Head of caudate nucleus (tissue), 42 donors: ENCODE measurements at regions not wholly inside any gene's neighbourhood (a gene's known extent, or its start where the extent isn't known, plus 50 kb on each side); places are given as distances from the start of the nearest gene placed in this dataset.

ENCODE experiments used
- DNase-seq, 42 donors: peaks; one replicate each; pipeline versions ENCODE4 v3.0.0 to v3.0.0-alpha.2; 2020 to 2021; ENCODE audit warnings: mixed read lengths in 7 of 42
- intact Hi-C: fragments of 100-400 bp; cut with DNase I; formaldehyde crosslinking; loops from one replicate; pipeline ENCODE4 v1.15.0; 2022

DNA sequence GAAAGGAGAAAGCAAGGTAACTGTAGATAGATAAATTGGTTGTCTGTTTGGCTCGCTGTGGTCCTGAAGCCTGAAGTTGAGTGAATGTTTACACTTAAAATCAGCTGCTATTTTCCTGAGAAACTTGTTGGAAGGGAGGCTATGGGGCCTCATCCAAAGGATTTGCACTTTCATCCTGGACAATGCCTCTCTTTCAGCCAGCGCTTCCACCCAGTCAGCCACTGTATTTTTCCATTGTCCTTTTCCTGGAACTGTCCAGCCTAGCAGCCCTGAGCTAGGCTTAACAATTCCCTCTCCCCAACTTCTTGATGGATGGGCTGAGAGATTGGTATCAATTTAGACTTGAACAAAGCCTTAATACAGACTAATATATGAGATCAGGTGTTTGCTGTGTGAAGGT is 429.2 kb downstream of the DMAC1 start:
- intact Hi-C loops = no loop called here
- peak in 21 of 42 donors; percentile 5 to 69 (median 50) for DNase-seq

DNA sequence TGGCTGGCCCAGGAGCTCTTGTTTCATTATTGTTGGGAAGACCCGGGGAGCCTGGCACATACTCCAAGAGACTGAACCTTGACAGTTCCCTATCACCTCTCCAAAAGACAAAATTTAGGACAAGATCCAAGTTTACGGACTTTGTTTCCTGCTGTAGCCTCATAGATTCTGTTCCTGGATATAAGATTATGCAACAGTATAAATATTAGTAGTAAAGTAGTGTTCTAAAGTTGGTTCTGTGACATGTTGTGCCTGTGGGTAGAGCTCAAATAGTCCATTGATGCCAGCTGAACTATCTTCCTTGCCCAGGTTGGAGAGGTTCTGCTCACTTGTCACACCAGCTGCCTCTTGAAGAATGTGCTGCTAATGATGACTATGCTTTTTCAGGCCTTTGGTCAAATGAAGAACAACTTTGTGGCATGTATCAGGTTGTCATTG is 430.2 kb downstream of the DMAC1 start:
- intact Hi-C loops = no loop called here
- DNase-seq = no peak

DNA sequence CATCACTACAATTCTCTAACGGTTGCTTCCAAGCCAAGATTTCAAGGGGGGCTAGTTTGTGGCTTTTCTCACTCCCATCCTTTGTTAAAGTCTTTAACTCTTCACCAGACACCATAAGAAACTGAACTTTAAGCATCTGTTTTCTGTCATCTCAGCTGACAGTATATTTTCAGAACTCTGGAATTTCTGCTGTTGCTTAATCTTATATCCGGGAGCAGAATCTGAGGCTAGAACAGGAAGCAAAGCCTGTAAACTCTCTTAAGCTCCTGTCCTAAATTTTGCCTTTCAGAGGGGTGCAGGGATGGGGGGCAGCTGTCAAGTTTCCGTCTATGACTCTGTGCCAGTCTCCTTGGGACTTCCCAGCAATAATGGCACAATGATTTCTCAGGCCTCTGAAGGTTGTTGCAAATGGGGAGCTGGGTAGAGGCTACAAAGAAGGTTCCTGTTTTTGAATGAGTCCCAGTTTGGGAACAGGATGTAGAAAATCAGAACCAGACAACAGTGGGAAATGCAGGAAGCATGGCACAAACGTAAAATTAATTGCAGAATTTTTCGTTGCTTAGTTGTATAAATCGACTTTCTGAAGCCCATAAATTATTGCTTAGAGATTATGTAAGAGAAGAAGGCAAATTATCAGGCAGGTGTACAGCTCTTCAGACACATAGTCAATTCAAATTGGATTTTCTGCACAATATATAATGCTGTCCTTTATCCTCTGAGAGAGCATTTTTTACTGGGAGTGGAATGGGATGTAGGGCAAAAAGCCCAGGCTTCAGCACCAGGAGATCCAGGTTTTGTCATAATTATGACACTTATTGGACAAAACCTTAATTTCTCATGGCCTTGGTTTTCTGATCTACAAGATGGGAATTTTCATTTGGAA is 430.9 kb downstream of the DMAC1 start:
- DNase-seq = peak in 1 of 42 donors; percentile 11
- intact Hi-C loops = no loop called here

DNA sequence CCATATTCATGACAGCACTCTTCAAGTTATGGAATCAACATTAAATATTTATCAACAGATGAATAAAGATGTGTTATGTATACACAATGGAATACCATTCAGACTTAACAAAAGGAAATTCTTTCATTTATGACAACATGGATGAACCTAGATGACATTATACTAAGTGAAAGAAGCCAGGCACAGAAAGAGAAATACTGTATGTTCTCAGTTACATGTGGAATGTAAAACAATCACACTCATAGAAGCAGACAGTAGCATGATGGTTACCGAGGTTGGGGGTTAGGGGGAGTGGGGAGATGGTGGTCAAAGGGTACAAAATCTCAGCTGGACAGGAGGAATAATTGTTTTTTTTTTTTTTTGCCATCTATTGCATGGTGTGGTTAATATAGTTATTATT is 431.9 kb downstream of the DMAC1 start:
- DNase-seq = no peak
- intact Hi-C loops = no loop called here

DNA sequence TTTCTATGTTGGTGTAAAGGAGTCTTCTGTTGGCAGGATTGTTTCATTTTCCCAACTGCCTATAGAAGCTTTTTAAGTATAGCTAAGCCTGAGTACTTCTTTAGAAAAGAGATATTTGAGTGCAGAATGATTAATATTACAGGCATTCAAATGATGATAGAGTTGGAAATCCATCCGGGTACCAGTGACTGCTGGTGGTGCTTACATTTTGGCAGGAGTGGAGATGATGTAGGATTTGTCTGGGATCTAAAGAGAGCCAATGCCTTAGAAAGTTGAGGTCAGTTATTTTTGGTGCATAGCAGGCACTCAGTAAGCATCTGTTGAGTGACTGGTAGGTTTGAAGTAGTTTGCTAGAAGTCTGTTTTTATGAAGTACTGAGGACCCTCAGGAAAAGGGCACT is 433.5 kb downstream of the DMAC1 start:
- no peak for DNase-seq
- intact Hi-C loops = no loop called here

DNA sequence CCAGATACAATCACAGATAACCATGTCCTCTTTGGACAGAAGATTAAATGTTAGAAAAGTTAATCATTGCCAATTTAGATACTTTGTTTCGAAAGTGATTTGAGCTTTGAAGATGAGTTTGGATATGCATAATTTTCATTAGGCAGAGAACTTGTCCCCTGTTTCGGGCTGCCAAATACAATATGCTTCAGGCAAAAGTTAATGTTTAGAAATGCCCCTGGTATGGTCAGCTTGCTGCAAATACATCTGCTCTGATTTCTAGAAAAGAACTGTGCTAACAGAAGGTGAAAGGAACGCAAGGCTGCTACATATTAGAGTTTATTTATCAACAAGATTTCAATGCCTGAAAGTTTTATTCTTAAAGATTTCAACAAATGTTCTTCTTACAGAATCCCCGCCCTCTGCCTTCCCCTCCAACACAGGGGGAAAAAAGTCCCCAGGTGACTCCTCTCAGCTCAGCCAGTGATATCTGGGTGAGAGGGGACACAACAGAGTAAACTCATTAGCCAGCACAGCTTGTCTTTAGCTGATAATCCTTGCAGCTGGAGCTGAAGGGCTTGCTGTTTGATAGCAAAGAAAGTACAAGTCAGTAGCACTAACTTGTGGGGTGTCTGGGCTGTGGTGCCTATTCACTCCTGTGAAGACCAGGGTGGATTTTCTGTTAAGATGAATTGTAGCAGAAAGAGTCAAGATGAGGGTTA is 435.7 kb downstream of the DMAC1 start:
- intact Hi-C loops = no loop called here
- DNase-seq = no peak

DNA sequence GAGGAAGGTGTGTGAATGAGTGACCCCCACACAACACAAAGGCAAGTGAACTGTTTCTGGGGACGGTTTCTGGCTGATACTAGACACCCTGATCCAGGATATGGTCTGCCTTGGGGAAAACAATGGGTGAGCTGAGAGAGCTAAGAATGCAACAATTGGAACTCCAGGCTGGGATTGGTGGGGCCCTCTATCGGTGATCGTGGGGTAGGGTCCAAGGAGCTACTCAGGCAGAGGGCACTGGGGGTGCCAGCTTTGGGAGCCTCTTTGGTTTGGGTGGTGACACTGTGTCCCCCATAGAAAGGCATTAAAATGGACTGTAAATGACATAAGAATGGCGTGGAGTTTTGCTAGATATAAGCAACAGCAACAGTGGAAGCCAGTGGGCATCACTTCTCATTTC is 439.1 kb downstream of the DMAC1 start:
- DNase-seq = no peak
- intact Hi-C loops = no loop called here

DNA sequence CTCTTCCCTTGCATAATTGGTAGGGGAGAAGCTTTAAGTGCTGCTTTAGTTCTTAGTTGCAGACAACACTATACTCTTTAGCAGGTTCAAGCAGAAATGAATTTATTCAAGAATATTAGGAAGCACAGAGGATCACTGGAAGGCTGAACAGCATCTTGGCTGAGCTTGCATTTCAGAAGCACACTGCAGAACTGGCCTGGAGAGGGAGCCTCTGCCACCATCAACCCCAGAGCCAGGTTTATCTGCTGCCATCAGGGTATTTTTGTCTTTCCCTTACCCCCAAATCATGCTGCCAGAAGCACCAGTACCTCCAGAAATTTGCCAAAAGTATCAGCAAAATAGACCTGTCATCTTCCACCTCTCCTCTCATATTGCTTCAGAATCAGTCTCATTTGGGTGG is 440.7 kb downstream of the DMAC1 start:
- intact Hi-C loops = no loop called here
- DNase-seq = peak in 9 of 42 donors; percentile 8 to 35 (median 23)

DNA sequence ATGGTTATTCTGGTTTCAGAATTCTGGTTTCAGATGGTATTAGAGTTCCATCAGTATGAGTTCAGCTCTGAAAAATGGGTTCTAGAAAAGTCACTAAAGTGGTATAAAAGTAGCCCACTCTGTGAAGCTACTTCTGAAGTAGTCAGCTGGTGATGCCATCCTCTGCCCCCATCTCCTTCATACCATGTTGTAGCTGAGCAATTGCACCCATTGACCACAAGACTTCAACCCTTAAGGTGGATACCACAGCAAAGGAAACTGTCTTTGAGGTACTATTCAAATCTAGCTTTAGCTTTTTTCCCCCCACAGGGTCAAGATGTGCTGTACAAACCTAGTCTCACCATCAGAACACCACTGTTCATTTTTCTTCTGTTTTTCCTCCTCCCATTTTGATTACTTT is 444.9 kb downstream of the DMAC1 start:
- no peak for DNase-seq
- intact Hi-C loops = no loop called here

DNA sequence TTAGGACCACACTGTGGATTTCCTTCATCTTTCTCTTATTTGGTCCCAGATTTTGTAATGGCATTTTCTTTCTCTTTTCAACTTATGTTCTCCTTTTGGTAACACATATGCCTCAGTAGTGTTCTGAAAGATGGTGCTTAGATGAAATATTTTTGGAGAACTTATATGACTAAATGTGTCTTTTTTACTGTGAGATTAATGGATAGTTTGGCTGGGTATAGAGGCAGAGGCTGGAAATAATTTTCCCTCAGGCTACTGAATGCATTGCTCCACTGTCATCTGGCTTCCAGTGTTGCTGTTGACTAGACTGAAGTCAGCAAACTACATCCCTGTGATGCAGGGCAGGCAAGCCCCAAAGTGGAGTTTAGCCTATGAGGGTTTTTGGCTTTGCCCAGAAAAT is 450.9 kb downstream of the DMAC1 start:
- DNase-seq = no peak

DNA sequence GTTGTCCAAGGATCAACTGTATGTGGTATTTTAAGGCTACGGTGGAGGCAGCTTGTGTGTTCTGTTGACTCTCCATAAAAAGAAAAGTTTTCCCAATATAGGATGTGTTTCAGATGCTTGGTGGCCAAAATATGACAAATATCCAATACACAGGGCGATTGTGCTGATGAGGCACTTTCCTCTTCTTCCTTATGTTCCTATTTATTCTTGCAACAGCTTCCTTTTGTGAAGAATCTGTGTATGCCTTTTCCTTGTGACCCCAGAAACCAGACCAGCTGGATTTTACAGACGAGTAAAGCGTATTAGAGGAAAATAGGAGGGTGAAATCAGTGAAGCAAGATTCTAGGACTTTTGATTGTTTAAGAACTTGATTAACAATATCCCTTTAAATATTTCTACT is 452.0 kb downstream of the DMAC1 start:
- intact Hi-C loops = no loop called here
- DNase-seq = no peak

More for the DNA sequence above, 450.9 kb downstream of the DMAC1 start:
- intact Hi-C loops = no loop called here

DNA sequence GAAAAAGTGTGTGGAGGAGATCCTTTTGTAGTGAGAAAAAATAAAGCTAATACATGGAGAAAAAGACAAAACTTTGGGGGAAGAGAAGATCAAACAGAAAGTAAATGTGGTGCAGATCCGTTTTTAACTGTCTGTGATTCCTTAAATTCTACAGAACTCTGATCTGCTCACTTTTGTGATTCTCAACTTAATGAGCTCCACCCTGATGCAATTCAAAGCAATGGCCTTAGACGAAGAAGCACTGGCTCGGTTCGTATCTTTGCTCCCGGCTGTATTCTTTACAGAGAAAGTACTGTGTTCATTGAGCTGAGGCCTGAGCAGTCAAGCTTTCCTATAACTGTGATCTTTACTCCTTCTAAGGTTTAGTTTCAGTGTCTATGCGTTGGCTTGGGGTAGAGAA is 453.4 kb downstream of the DMAC1 start:
- no peak for DNase-seq
- intact Hi-C loops = no loop called here

DNA sequence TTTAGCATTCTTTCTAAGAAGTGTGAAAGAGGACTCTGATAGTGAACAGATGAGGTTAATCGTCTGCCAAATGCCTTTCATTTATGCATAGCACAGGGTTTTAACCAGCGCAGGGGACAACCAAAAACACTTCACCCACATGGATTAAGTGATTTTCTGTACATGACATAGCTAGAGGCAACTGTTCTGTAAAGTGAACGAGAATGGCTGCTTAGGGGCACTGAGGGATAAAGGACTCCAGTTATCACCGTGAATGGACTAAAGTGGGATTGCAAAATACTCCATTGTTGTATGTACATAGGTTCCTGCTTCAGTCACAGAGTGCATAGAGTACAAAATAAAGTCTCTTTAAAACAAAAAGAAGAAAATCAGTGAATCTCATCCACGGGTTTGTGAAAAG is 456.8 kb downstream of the DMAC1 start:
- DNase-seq = no peak
- intact Hi-C loops = no loop called here

DNA sequence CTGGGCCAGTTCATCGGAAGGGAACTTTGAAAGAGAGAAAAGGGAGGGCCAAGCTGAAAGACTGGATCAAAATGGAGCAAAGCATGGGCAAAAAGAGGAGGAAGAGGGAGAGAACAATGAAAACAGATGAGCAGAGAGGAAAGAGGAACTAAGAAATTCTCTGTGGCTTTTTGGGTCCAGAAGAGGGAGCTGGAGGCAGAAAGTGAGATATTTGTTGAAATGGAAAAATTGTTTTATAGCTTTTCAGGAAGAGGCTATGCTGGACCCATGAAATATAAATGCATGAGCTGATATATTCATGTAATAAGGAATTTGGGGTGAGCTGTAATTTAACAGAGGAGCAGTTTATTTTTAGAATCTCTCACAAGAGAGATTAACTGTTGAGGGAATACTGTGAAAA is 457.3 kb downstream of the DMAC1 start:
- intact Hi-C loops = no loop called here

DNA sequence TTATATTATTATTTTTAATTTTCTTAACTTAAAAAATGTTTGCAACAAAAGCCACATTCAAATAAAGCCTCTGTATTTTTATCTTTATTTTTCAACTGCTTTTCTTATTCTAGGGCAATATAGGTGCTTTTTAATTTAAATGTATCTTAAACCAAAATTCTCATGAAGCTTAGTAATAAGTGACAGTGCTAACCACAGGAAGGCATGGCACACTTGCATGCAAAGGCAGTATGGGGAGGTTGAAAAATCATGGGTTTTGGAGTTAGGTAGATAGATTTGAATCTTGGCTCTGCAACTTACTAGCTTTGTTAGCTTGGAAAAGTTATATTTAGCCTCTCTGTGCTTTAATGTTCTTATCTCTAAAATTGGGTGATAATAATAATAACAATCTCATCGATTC is 458.0 kb downstream of the DMAC1 start:
- intact Hi-C loops = no loop called here
- no peak for DNase-seq

More for the DNA sequence above, 457.3 kb downstream of the DMAC1 start:
- DNase-seq = peak in 1 of 42 donors; percentile 7

DNA sequence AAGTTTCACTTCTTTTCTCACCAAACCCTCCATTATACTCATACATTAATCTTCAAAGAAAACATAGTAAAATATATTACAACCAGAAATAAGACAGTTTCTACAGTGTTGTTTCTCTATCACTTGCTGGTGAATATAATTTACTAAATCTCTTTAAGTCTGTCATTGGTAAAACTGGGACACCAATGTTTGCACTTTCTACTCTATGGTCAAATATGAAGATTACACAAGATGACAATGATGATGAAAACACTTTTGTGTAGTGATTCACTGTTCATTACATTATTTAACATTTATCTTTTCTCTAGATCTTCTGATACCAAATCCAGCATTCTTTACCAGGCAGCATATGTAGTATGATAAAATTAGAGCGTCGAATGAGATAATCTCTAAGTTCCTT is 459.1 kb downstream of the DMAC1 start:
- intact Hi-C loops = no loop called here
- DNase-seq = no peak

DNA sequence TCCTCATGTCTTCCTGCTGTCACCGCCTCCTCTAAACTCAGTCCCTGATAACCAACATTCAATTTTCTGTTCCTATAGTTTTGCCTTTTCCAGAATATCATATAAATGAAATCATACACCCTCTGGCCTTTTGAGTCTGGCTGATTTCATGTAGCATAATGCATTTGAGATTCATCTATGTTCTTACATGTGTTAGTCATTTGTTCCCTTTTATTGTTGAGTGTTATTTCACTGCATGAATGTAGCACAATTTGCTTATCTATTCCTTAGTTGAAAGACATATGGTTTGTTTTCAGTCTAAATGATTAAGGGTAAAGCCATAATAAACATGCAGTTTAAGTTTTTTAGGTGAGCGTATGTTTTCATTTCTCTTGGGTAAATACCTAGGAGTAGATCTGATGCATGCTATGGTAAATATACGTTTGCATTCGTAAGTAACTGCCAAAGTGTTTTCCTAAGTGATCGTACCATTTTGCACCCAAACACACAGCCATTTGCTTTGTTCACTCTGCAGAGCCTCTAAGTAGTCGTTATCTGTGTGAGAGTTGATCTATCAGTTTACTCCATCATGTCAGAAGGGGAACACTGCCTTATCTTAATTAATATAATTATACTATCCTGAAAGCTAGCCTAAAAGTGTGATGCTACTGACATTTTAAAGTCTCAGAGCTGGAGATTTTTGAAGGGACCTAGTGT is 460.8 kb downstream of the DMAC1 start:
- intact Hi-C loops = no loop called here

DNA sequence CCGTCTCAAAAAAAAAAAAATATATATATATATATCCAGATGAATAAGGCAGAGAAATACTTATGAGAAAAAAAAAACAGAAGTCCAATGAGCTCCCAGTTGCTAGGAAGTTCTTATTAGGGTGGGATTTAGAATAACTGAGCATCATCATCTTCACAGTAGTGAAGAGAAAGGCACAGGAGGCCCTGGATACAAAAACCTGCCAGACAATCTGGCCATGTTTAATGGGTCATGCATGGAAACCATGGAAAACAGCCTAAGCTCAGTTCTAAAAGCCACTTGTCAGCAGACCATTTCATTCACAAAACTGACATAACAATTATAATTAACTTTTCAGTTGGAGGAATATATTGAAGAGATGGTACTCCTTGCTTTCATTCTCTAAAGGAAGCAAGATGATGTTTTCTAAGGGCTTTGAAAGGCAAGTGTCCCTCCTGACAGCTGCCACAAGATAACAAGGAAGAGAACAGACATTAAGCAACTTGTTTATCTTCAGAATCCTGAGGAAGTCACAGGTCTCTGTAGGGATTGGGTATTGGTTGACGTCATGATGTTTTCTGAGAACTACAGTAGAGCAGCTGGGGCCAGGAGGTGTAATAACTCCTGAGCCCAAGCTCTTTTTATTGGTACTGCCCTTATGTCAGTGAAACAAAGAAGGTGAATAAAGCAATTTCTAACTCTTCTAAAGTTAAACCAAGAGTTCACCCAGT is 463.1 kb downstream of the DMAC1 start:
- intact Hi-C loops = no loop called here
- no peak for DNase-seq

More for the DNA sequence above, 460.8 kb downstream of the DMAC1 start:
- DNase-seq = no peak

DNA sequence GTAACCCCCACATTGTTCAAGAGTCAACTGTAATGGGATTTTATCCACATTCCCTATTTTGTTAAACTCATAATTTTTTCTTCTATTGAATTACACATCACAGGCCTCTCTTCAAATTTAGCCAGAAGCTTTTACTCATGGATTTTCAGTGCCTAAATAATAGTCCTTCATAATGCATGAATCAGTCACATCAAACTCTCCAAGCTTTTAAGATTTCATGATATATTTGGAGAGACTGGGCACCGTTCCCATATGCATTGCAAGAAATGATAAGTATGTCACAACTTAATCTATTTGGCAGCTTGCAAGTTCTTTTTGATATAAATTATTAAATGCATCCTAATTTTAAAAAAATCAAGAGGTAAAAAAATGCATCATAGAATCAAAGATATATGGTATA is 465.9 kb downstream of the DMAC1 start:
- no peak for DNase-seq
- intact Hi-C loops = no loop called here
